Activated naive CD4-positive, alpha-beta T cell treated with anti-CD3 and anti-CD28 coated beads, Interleukin-2, amount 10 ng/mL, durations not matched to agents 7 days and 5 days (primary cell): ENCODE measurements at regions not wholly inside any gene's neighbourhood (a gene's known extent, or its start where the extent isn't known, plus 50 kb on each side); places are given as distances from the start of the nearest gene placed in this dataset.

Source experiments
- CTCF ChIA-PET: fragments of 350-600 bp; sonication (Branson Sonifier 250); formaldehyde crosslinking; loops from one replicate; lab custom pipeline; 2021; ENCODE audit warnings: antibody characterized with exemption; lab: Charles Lee
- DNase-seq: peaks from one replicate; pipeline ENCODE4 v3.0.0-alpha.2; 2020
- H3K27ac Mint-ChIP-seq: one replicate; pipeline ENCODE4 v1.8.0; 2021; ENCODE audit warnings: mild to moderate bottlenecking, moderate library complexity, mixed read lengths
- H3K27me3 Mint-ChIP-seq: one replicate; pipeline ENCODE4 v1.8.0; 2021; ENCODE audit warnings: mild to moderate bottlenecking, mixed read lengths
- H3K36me3 Mint-ChIP-seq: one replicate; pipeline ENCODE4 v1.8.0; 2021; ENCODE audit warnings: mixed read lengths
- H3K4me1 Mint-ChIP-seq: one replicate; pipeline ENCODE4 v1.8.0; 2021; ENCODE audit warnings: mixed read lengths
- H3K4me3 Mint-ChIP-seq: one replicate; pipeline ENCODE4 v1.8.0; 2021; ENCODE audit warnings: mild to moderate bottlenecking, moderate library complexity, mixed read lengths
- H3K9me3 Mint-ChIP-seq: one replicate; pipeline ENCODE4 v1.8.0; 2021; ENCODE audit warnings: mixed read lengths

GRCh38 chr9:99305820-99306811 lies 84.0 kb downstream of the SEC61B start:
- no peak overlapping the region for H3K27ac Mint-ChIP-seq
- CTCF ChIA-PET = interaction anchor here (0.8 kb wide), 1 partner anchor 11 kb away, joined by 3 read pairs; no protein-coding TSS in a partner anchor
- H3K36me3 Mint-ChIP-seq = no peaks in the 10 kb centered on the region
- peaks cover 29% of the 10 kb centered on the region for H3K27me3 Mint-ChIP-seq
- DNase-seq = no peak
- H3K4me1 Mint-ChIP-seq = no peaks in the 10 kb centered on the region
- no peaks in the 10 kb centered on the region for H3K9me3 Mint-ChIP-seq
- H3K4me3 Mint-ChIP-seq = no peak overlapping the region

- no peak for DNase-seq
- Mint-ChIP-seq H3K9me3 (no peaks in the 10 kb centered on the region), H3K4me1 (no peaks in the 10 kb centered on the region), H3K36me3 (no peaks in the 10 kb centered on the region), H3K27ac (no peak overlapping the region), H3K4me3 (no peak overlapping the region), H3K27me3 (peaks cover 28% of the 10 kb centered on the region)
- CTCF ChIA-PET = no interaction called here
These were observed 85.8 kb downstream of the SEC61B start for GRCh38 chr9:99307851-99308250.

GRCh38 chr9:99309141-99309939 lies 87.3 kb downstream of the SEC61B start:
- Mint-ChIP-seq H3K9me3 (no peaks in the 10 kb centered on the region), H3K27ac (no peak overlapping the region), H3K36me3 (no peaks in the 10 kb centered on the region), H3K27me3 (peaks cover 28% of the 10 kb centered on the region), H3K4me1 (no peaks in the 10 kb centered on the region), H3K4me3 (no peak overlapping the region)
- CTCF ChIA-PET = no interaction called here
- no peak for DNase-seq

GRCh38 chr9:99312736-99313135 lies 90.7 kb downstream of the SEC61B start:
- H3K4me1 Mint-ChIP-seq = no peaks in the 10 kb centered on the region
- peaks cover 22% of the 10 kb centered on the region for H3K27me3 Mint-ChIP-seq
- H3K9me3 Mint-ChIP-seq = no peaks in the 10 kb centered on the region
- no peak overlapping the region for H3K27ac Mint-ChIP-seq
- H3K36me3 Mint-ChIP-seq = no peaks in the 10 kb centered on the region
- DNase-seq = no peak
- no peak overlapping the region for H3K4me3 Mint-ChIP-seq
- CTCF ChIA-PET = no interaction called here

GRCh38 chr9:99319048-99319447 lies 97.0 kb downstream of the SEC61B start:
- no peaks in the 10 kb centered on the region for H3K9me3 Mint-ChIP-seq
- H3K4me1 Mint-ChIP-seq = no peaks in the 10 kb centered on the region
- CTCF ChIA-PET = no interaction called here
- peaks cover 13% of the 10 kb centered on the region for H3K27me3 Mint-ChIP-seq
- H3K4me3 Mint-ChIP-seq = no peak overlapping the region
- no peak for DNase-seq
- no peaks in the 10 kb centered on the region for H3K36me3 Mint-ChIP-seq
- no peak overlapping the region for H3K27ac Mint-ChIP-seq

GRCh38 chr9:99322299-99322698 lies 100.2 kb downstream of the SEC61B start:
- H3K27me3 Mint-ChIP-seq = peaks cover 22% of the 10 kb centered on the region
- CTCF ChIA-PET = no interaction called here
- H3K27ac Mint-ChIP-seq = no peak overlapping the region
- H3K9me3 Mint-ChIP-seq = no peaks in the 10 kb centered on the region
- no peak for DNase-seq
- H3K4me3 Mint-ChIP-seq = no peak overlapping the region
- no peaks in the 10 kb centered on the region for H3K4me1 Mint-ChIP-seq
- no peaks in the 10 kb centered on the region for H3K36me3 Mint-ChIP-seq

GRCh38 chr9:99326112-99326916 lies 104.2 kb downstream of the SEC61B start:
- Mint-ChIP-seq H3K4me1 (no peaks in the 10 kb centered on the region), H3K27me3 (peaks cover 13% of the 10 kb centered on the region), H3K36me3 (no peaks in the 10 kb centered on the region), H3K9me3 (no peaks in the 10 kb centered on the region), H3K27ac (no peak overlapping the region), H3K4me3 (no peak overlapping the region)
- DNase-seq = no peak
- CTCF ChIA-PET = no interaction called here

- Mint-ChIP-seq H3K9me3 (no peaks in the 10 kb centered on the region), H3K4me3 (no peak overlapping the region), H3K4me1 (no peaks in the 10 kb centered on the region), H3K27me3 (peaks cover 13% of the 10 kb centered on the region), H3K36me3 (no peaks in the 10 kb centered on the region), H3K27ac (no peak overlapping the region)
- DNase-seq = no peak
- CTCF ChIA-PET = no interaction called here
These were observed 104.8 kb downstream of the SEC61B start for GRCh38 chr9:99326917-99327189.

GRCh38 chr9:99327667-99328066 lies 105.6 kb downstream of the SEC61B start:
- H3K4me1 Mint-ChIP-seq = no peaks in the 10 kb centered on the region

GRCh38 chr9:99335280-99335679 lies 113.2 kb downstream of the SEC61B start:
- CTCF ChIA-PET = no interaction called here

More at GRCh38 chr9:99327667-99328066, 105.6 kb downstream of the SEC61B start:
- Mint-ChIP-seq H3K27ac (no peak overlapping the region), H3K27me3 (peaks cover 13% of the 10 kb centered on the region), H3K9me3 (no peaks in the 10 kb centered on the region), H3K4me3 (no peak overlapping the region), H3K36me3 (no peaks in the 10 kb centered on the region)
- CTCF ChIA-PET = no interaction called here
- no peak for DNase-seq

GRCh38 chr9:99336005-99336404 lies 113.9 kb downstream of the SEC61B start:
- DNase-seq = no peak
- H3K36me3 Mint-ChIP-seq = no peaks in the 10 kb centered on the region
- H3K4me3 Mint-ChIP-seq = no peak overlapping the region
- no peaks in the 10 kb centered on the region for H3K4me1 Mint-ChIP-seq
- CTCF ChIA-PET = no interaction called here
- no peaks in the 10 kb centered on the region for H3K9me3 Mint-ChIP-seq
- H3K27me3 Mint-ChIP-seq = peaks cover 13% of the 10 kb centered on the region
- H3K27ac Mint-ChIP-seq = no peak overlapping the region

More at GRCh38 chr9:99335280-99335679, 113.2 kb downstream of the SEC61B start:
- H3K27me3 Mint-ChIP-seq = peaks cover 13% of the 10 kb centered on the region
- no peaks in the 10 kb centered on the region for H3K4me1 Mint-ChIP-seq
- H3K36me3 Mint-ChIP-seq = no peaks in the 10 kb centered on the region
- no peak overlapping the region for H3K27ac Mint-ChIP-seq
- no peak overlapping the region for H3K4me3 Mint-ChIP-seq
- no peak for DNase-seq
- H3K9me3 Mint-ChIP-seq = no peaks in the 10 kb centered on the region

GRCh38 chr9:99336531-99336930 lies 114.4 kb downstream of the SEC61B start:
- CTCF ChIA-PET = no interaction called here
- Mint-ChIP-seq H3K36me3 (no peaks in the 10 kb centered on the region), H3K27me3 (peaks cover 13% of the 10 kb centered on the region), H3K4me1 (no peaks in the 10 kb centered on the region), H3K4me3 (no peak overlapping the region), H3K27ac (no peak overlapping the region), H3K9me3 (no peaks in the 10 kb centered on the region)
- DNase-seq = no peak

GRCh38 chr9:99340281-99340680 lies 118.2 kb downstream of the SEC61B start:
- Mint-ChIP-seq H3K9me3 (no peaks in the 10 kb centered on the region), H3K27me3 (peaks cover 11% of the 10 kb centered on the region), H3K27ac (no peak overlapping the region), H3K4me3 (no peak overlapping the region), H3K36me3 (no peaks in the 10 kb centered on the region), H3K4me1 (no peaks in the 10 kb centered on the region)
- no peak for DNase-seq
- CTCF ChIA-PET = no interaction called here

GRCh38 chr9:99341686-99342085 lies 119.6 kb downstream of the SEC61B start:
- Mint-ChIP-seq H3K27ac (no peak overlapping the region), H3K4me1 (no peaks in the 10 kb centered on the region), H3K36me3 (no peaks in the 10 kb centered on the region), H3K9me3 (no peaks in the 10 kb centered on the region), H3K27me3 (peaks cover 12% of the 10 kb centered on the region), H3K4me3 (no peak overlapping the region)
- CTCF ChIA-PET = no interaction called here
- DNase-seq = no peak
